OCI-LY3 (cell line): ENCODE measurements at regions not wholly inside any gene's neighbourhood (a gene's known extent, or its start where the extent isn't known, plus 50 kb on each side); places are given as distances from the start of the nearest gene placed in this dataset.

Experiments used
- EZH2phosphoT487 ChIP-seq: fragments of 200-600 bp; shearing (Covaris generic); IDR thresholded peaks from 2 replicates; pipeline ENCODE4 v1.6.1; 2018; ENCODE audit warnings: antibody characterized with exemption, mixed run types, low read depth
- TF ChIP-seq, protein P1 (sequence below): fragments of 200-600, 300-600 bp; sonication (generic); IDR thresholded peaks from 2 replicates; pipeline ENCODE4 v1.5.1; 2014; ENCODE audit warnings: antibody characterized with exemption, low read length, low read depth

DNA sequence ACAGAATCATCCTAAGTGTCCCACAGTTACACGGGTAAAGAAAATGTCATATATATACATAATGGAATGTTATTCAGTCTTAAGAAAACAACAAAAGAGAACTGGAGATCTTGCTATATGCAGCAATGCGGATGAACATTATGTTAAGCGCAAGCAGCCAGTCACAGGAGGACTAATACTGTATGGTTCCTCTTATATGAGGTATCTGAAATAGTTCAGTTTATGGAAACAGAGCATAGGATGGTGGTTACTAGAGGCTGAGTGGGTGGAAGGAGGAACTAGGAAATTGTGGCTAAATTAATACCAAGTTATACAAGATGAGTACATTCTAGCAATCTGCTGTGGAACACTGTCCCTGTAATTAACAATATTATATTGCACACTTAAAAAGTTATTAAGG, 834.3 kb downstream of the KCNT2 start:
- TF ChIP-seq, protein P1, sequence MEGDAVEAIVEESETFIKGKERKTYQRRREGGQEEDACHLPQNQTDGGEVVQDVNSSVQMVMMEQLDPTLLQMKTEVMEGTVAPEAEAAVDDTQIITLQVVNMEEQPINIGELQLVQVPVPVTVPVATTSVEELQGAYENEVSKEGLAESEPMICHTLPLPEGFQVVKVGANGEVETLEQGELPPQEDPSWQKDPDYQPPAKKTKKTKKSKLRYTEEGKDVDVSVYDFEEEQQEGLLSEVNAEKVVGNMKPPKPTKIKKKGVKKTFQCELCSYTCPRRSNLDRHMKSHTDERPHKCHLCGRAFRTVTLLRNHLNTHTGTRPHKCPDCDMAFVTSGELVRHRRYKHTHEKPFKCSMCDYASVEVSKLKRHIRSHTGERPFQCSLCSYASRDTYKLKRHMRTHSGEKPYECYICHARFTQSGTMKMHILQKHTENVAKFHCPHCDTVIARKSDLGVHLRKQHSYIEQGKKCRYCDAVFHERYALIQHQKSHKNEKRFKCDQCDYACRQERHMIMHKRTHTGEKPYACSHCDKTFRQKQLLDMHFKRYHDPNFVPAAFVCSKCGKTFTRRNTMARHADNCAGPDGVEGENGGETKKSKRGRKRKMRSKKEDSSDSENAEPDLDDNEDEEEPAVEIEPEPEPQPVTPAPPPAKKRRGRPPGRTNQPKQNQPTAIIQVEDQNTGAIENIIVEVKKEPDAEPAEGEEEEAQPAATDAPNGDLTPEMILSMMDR = no peak
- TF ChIP-seq EZH2phosphoT487 = no peak
